Naive thymus-derived CD4-positive, alpha-beta T cell (primary cell): ENCODE measurements at regions not wholly inside any gene's neighbourhood (a gene's known extent, or its start where the extent isn't known, plus 50 kb on each side); places are given as distances from the start of the nearest gene placed in this dataset.
A peak's percentile ranks its signal among the peaks of the same experiment; 100 is the strongest.
"Not testable (repeated sequence)": the region's sequence is repeated elsewhere in the genome, so short reads cannot be mapped to it uniquely, and the experiment has no call there.

Experiments
- ATAC-seq: fragments of 150-1000 bp; cut with Tn5 transposase; 2 replicates; pipeline ENCODE4 v1.10.0; 2021; ENCODE audit warnings: mild to moderate bottlenecking, moderate library complexity
- CTCF ChIA-PET: fragments of 350-600 bp; sonication (Branson Sonifier 250); formaldehyde crosslinking; loops from one replicate; lab custom pipeline; 2021; ENCODE audit warnings: antibody characterized with exemption; lab: Charles Lee
- POLR2A ChIA-PET: fragments of 350-600 bp; sonication (Branson Sonifier 250); formaldehyde crosslinking; loops from one replicate; lab custom pipeline; 2021; ENCODE audit warnings: antibody characterized with exemption, inconsistent platforms; lab: Charles Lee
- DNase-seq, 9 donors: peaks; one replicate each; pipeline versions ENCODE4 v3.0.0 to v3.0.0-alpha.2; 2020 to 2022; ENCODE audit warnings: mixed read lengths in 1 of 9
- H3K27ac ChIP-seq: one replicate; pipeline ENCODE4 v1.7.0; 2013; ENCODE audit warnings: mild to moderate bottlenecking, low read depth, low read length, moderate library complexity
- H3K27me3 ChIP-seq, 2 donors: one replicate each; pipeline ENCODE4 v1.7.0; 2013; ENCODE audit warnings: low read length in 2 of 2, mild to moderate bottlenecking in 2 of 2, moderate library complexity in 2 of 2; ENCODE audit not compliant: control insufficient read depth in 2 of 2, insufficient read depth in 2 of 2
- H3K36me3 ChIP-seq, 3 experiments: 1 replicate in 2 of 3; 2 replicates in 1 of 3; pipeline ENCODE4 v1.7.0; 2013; ENCODE audit warnings: low read length in 3 of 3, mild to moderate bottlenecking in 3 of 3, moderate library complexity in 1 of 3; ENCODE audit not compliant: insufficient read depth in 3 of 3, control insufficient read depth in 2 of 3
- H3K4me1 ChIP-seq, 2 donors: one replicate each; pipeline ENCODE4 v1.7.0; 2013; ENCODE audit warnings: low read length in 2 of 2, mild to moderate bottlenecking in 2 of 2, moderate library complexity in 1 of 2; ENCODE audit not compliant: control insufficient read depth in 2 of 2, insufficient read depth in 2 of 2
- H3K4me3 ChIP-seq: 2 replicates; pipeline ENCODE4 v1.7.0; 2013; ENCODE audit warnings: mild to moderate bottlenecking, low read length
- H3K9me3 ChIP-seq, 3 experiments: 1 replicate in 2 of 3; 2 replicates in 1 of 3; pipeline ENCODE4 v1.7.0; 2013; ENCODE audit warnings: low read length in 3 of 3; ENCODE audit not compliant: control insufficient read depth in 2 of 3
- H3K27ac Mint-ChIP-seq, 9 donors: one replicate each; pipeline ENCODE4 v1.8.0; 2020 to 2022; ENCODE audit warnings: mixed read lengths in 9 of 9, mild to moderate bottlenecking in 8 of 9, moderate library complexity in 5 of 9, inconsistent platforms in 2 of 9
- H3K27me3 Mint-ChIP-seq, 5 donors: one replicate each; pipeline ENCODE4 v1.8.0; 2021 to 2022; ENCODE audit warnings: mixed read lengths in 5 of 5, mild to moderate bottlenecking in 1 of 5
- H3K36me3 Mint-ChIP-seq, 5 donors: one replicate each; pipeline ENCODE4 v1.8.0; 2020 to 2022; ENCODE audit warnings: mixed read lengths in 5 of 5, mild to moderate bottlenecking in 3 of 5, inconsistent platforms in 1 of 5
- H3K4me1 Mint-ChIP-seq, 7 donors: one replicate each; pipeline ENCODE4 v1.8.0; 2020 to 2022; ENCODE audit warnings: mixed read lengths in 7 of 7, mild to moderate bottlenecking in 3 of 7, inconsistent platforms in 1 of 7
- H3K4me3 Mint-ChIP-seq, 10 donors: one replicate each; pipeline ENCODE4 v1.8.0; 2020 to 2022; ENCODE audit warnings: mild to moderate bottlenecking in 10 of 10, mixed read lengths in 10 of 10, moderate library complexity in 6 of 10, inconsistent platforms in 2 of 10
- H3K9me3 Mint-ChIP-seq, 11 donors: one replicate each; pipeline ENCODE4 v1.8.0; 2020 to 2022; ENCODE audit warnings: mixed read lengths in 11 of 11, mild to moderate bottlenecking in 4 of 11, inconsistent platforms in 1 of 11, moderate library complexity in 1 of 11
- intact Hi-C, 2 donors: fragments of 100-400 bp; cut with micrococcal nuclease; formaldehyde crosslinking; loops; one replicate each; pipeline ENCODE4 v1.15.1; 2023

DNA sequence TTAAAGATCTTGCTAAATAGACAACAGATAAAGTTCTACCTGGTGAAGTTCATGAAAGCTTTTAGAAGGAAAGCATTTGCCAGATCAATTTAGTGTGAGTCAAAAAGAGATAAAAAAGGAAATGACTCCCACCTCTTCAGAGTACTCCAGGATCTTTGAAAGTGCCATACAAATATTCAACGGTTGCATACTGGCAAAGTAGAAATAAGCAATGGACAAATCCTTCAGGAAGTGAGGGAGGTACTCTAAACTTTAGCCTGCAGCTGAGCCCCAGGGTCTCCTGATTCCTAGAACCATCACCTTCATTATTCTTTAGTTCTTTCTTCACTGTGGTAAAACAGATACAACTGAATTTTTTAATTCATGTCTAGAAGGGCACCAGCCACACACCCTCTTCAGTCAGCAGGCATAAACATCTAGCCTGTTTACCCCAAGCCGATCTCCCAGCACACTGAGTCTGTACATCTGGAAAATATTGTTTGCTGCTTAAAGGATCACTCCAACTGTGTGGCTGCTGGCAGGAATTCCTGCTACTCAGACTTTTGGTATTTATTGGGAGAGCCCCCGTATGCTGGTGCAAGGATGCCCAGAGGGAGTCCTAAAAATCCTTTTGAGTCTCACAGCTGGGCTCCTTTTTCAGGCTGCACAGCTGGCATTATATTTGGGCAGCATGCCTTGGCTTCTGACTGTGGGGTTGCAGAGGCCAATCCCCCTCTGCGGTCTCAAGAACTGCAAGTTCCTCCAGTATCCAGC lies 72.3 kb upstream of the SESTD1 start:
- H3K36me3 ChIP-seq = no peaks in the 10 kb centered on the region
- no peak for ATAC-seq

DNA sequence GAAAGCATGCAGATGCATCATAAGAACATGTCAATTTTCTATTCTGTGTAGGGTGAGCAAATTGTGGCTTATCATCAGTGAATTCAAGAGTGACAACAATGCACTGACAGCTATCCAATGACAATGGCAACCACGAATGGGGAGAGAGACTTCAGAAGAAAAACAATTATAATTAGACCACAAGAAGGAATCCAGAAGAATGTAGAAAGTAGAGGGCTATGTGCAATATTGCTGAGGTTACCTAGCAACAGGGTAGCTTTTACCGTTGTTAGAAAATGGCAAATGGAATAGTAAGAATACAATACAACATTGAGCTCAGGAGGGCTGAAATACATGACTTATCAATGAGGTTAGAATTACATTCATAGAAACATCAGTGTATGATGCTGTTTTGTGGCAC lies 71.1 kb upstream of the SESTD1 start:
- Histone ChIP-seq H3K4me3 (no peak overlapping the region), H3K9me3 (no peaks in the 10 kb centered on the region), H3K4me1 (no peaks in the 10 kb centered on the region), H3K36me3 (no peaks in the 10 kb centered on the region), H3K27ac (no peak overlapping the region), H3K27me3 (no peaks in the 10 kb centered on the region)
- Mint-ChIP-seq H3K36me3 (no peaks in the 10 kb centered on the region), H3K4me1 (no peaks in the 10 kb centered on the region), H3K4me3 (no peak overlapping the region), H3K27ac (no peak overlapping the region), H3K27me3 (peaks cover 0 to 23% (median 10%) of the 10 kb centered on the region in 5 donors), H3K9me3 (peaks cover 0 to 3% (median 0%) of the 10 kb centered on the region in 11 donors)
- ChIA-PET CTCF (no interaction called here), POLR2A (no interaction called here)
- no peak for ATAC-seq
- no peak for DNase-seq
- intact Hi-C loops = no loop called here

More for the DNA sequence above, 72.3 kb upstream of the SESTD1 start:
- Mint-ChIP-seq H3K27me3 (peaks cover 0 to 21% (median 0%) of the 10 kb centered on the region in 5 donors), H3K4me3 (no peak overlapping the region), H3K36me3 (no peaks in the 10 kb centered on the region), H3K9me3 (no peaks in the 10 kb centered on the region), H3K27ac (no peak overlapping the region), H3K4me1 (no peaks in the 10 kb centered on the region)
- POLR2A ChIA-PET = no interaction called here
- H3K4me3 ChIP-seq = no peak overlapping the region
- CTCF ChIA-PET = interaction anchor here (0.6 kb wide), 1 partner anchor 9 kb away, joined by 6 read pairs; no protein-coding TSS in a partner anchor
- intact Hi-C loops = no loop called here
- H3K27me3 ChIP-seq = no peaks in the 10 kb centered on the region
- no peaks in the 10 kb centered on the region for H3K9me3 ChIP-seq
- no peak overlapping the region for H3K27ac ChIP-seq
- no peak for DNase-seq
- H3K4me1 ChIP-seq = no peaks in the 10 kb centered on the region

DNA sequence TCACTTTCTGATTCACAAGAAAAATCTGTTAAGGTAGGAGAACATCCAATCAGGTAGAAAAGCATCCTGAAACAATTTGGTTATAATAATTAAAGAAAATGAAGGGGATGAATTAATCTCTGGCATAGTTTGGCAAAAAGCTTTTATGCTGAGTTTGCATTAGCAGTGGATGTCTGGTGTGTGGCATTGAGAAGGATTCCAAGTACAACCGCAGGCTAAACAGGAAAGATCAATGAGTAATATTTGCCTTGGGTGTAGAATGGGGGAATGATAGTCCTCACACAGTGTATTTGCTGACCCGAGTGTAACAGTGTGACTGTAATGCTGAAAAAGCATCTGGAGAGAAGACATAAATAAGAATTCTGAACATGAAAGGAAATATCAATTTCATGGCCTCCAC lies 68.3 kb upstream of the SESTD1 start:
- Mint-ChIP-seq H3K36me3 (no peaks in the 10 kb centered on the region), H3K9me3 (peaks cover 0 to 7% (median 0%) of the 10 kb centered on the region in 11 donors), H3K4me1 (no peaks in the 10 kb centered on the region), H3K4me3 (no peak overlapping the region), H3K27ac (peak overlapping the region in 1 of 9 donors; percentile 1), H3K27me3 (peaks cover 0 to 28% (median 20%) of the 10 kb centered on the region in 5 donors)
- no peak for DNase-seq
- ChIA-PET POLR2A (no interaction called here), CTCF (no interaction called here)
- Histone ChIP-seq H3K27me3 (no peaks in the 10 kb centered on the region), H3K4me3 (no peak overlapping the region), H3K27ac (no peak overlapping the region), H3K9me3 (no peaks in the 10 kb centered on the region), H3K36me3 (no peaks in the 10 kb centered on the region), H3K4me1 (no peaks in the 10 kb centered on the region)
- intact Hi-C loops = no loop called here
- ATAC-seq = no peak

GRCh38 chr2:179331061-179331460 lies 66.4 kb upstream of the SESTD1 start:
- H3K4me1 ChIP-seq = no peaks in the 10 kb centered on the region
- ATAC-seq (no peak), DNase-seq (no peak)
- Mint-ChIP-seq H3K27me3 (peaks cover 4 to 30% (median 22%) of the 10 kb centered on the region in 5 donors), H3K4me3 (no peak overlapping the region), H3K9me3 (peaks cover 0 to 7% (median 0%) of the 10 kb centered on the region in 11 donors), H3K36me3 (no peaks in the 10 kb centered on the region), H3K27ac (no peak overlapping the region), H3K4me1 (no peaks in the 10 kb centered on the region)
- intact Hi-C loops = no loop called here
- H3K27ac ChIP-seq = no peak overlapping the region
- ChIA-PET CTCF (no interaction called here), POLR2A (no interaction called here)
- H3K36me3 ChIP-seq = no peaks in the 10 kb centered on the region
- no peaks in the 10 kb centered on the region for H3K9me3 ChIP-seq
- no peak overlapping the region for H3K4me3 ChIP-seq
- H3K27me3 ChIP-seq = no peaks in the 10 kb centered on the region

DNA sequence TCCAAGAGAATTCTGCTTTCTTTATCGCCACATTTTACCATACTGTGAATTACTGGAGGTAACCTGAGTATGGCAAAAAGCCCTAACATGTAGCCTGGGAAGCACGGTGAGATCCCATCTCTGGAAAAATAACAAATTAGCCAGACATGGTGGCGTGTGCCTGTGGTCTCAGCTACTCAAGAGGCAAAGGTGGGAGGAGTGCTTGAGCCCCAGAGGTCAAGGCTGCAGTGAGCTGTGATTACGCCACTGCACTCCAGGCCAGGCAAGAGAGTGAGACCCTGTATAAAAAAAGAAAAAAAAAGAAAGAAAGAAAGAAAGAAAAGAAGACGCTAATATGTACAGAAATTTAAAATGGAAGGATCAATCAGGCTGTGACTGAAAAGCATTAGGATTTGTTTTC lies 57.7 kb upstream of the SESTD1 start:
- H3K4me3 Mint-ChIP-seq = no peak overlapping the region
- no peaks in the 10 kb centered on the region for H3K4me1 ChIP-seq
- no peak overlapping the region for H3K4me3 ChIP-seq
- peaks cover under 1 to 12% (median 10%) of the 10 kb centered on the region in 5 donors for H3K27me3 Mint-ChIP-seq
- no peak overlapping the region for H3K27ac Mint-ChIP-seq
- ATAC-seq = no peak
- H3K36me3 ChIP-seq = no peaks in the 10 kb centered on the region
- no peak overlapping the region for H3K27ac ChIP-seq
- intact Hi-C loops = no loop called here
- no peaks in the 10 kb centered on the region for H3K27me3 ChIP-seq
- no peak for DNase-seq
- H3K9me3 ChIP-seq = no peaks in the 10 kb centered on the region
- peaks cover 0 to 4% (median 0%) of the 10 kb centered on the region in 11 donors for H3K9me3 Mint-ChIP-seq
- no peaks in the 10 kb centered on the region for H3K4me1 Mint-ChIP-seq
- ChIA-PET CTCF (no interaction called here), POLR2A (no interaction called here)
- peaks cover 0 to 4% (median 0%) of the 10 kb centered on the region in 5 donors for H3K36me3 Mint-ChIP-seq

DNA sequence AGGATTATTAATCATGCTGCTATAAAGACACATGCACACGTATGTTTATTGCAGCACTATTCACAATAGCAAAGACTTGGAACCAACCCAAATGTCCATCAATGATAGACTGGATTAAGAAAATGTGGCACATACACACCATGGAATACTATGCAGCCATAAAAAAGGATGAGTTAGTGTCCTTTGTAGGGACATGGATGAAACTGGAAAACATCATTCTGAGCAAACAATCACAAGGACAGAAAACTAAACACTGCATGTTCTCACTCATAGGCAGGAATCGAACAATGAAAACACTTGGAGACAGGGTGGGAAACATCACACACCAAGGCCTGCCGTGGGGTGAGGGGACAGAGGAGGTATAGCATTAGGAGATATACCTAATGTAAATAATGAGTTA lies 56.4 kb upstream of the SESTD1 start:
- H3K27ac ChIP-seq, intact Hi-C loops, H3K27ac Mint-ChIP-seq, H3K9me3 ChIP-seq, H3K4me3 Mint-ChIP-seq, H3K27me3 ChIP-seq, H3K36me3 ChIP-seq, H3K4me3 ChIP-seq, H3K4me1 Mint-ChIP-seq, H3K36me3 Mint-ChIP-seq, ATAC-seq, H3K4me1 ChIP-seq, DNase-seq, POLR2A ChIA-PET, CTCF ChIA-PET: not testable (repeated sequence)
- peaks cover 0 to 10% (median under 1%) of the 10 kb centered on the region in 11 donors for H3K9me3 Mint-ChIP-seq
- H3K27me3 Mint-ChIP-seq = peaks cover 4 to 20% (median 11%) of the 10 kb centered on the region in 5 donors

- H3K36me3 ChIP-seq, H3K4me1 Mint-ChIP-seq, H3K36me3 Mint-ChIP-seq, H3K4me3 Mint-ChIP-seq, POLR2A ChIA-PET, H3K27ac ChIP-seq, H3K27me3 ChIP-seq, H3K9me3 ChIP-seq, H3K4me1 ChIP-seq, intact Hi-C loops, H3K27ac Mint-ChIP-seq, ATAC-seq, H3K4me3 ChIP-seq, DNase-seq, CTCF ChIA-PET: not testable (repeated sequence)
- peaks cover 0 to 21% (median 4%) of the 10 kb centered on the region in 11 donors for H3K9me3 Mint-ChIP-seq
- H3K27me3 Mint-ChIP-seq = peaks cover 2 to 39% (median 19%) of the 10 kb centered on the region in 5 donors
Observed at GRCh38 chr2:179314729-179315128, 50.1 kb upstream of the SESTD1 start.
